ENCODE measurements at regions not wholly inside any gene's neighbourhood (a gene's known extent, or its start where the extent isn't known, plus 50 kb on each side); places are given as distances from the start of the nearest gene placed in this dataset.
"Not testable (repeated sequence)": the region's sequence is repeated elsewhere in the genome, so short reads cannot be mapped to it uniquely, and the experiment has no call there.

DNA sequence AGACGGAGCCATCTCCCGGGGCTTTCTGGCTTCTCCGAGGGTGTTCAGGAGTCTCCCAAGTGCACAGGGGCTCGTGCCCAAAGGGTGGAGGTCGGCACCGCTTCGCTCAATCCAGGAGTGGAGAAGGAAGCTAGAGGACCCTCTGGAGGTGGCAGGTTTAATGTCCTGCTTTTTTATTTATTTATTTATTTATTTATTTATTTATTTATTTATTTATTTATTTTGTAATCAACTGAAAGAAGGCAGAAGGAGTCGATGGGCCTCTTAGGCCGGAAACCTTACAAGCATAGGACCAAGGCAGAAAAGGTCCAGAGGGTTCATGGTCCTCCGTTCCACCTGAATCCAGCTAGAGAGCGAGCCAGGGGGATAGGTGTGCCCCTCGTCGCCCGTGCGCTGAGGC, 289.4 kb upstream of the AGTR2 start:
- TF ChIP-seq, protein P1, sequence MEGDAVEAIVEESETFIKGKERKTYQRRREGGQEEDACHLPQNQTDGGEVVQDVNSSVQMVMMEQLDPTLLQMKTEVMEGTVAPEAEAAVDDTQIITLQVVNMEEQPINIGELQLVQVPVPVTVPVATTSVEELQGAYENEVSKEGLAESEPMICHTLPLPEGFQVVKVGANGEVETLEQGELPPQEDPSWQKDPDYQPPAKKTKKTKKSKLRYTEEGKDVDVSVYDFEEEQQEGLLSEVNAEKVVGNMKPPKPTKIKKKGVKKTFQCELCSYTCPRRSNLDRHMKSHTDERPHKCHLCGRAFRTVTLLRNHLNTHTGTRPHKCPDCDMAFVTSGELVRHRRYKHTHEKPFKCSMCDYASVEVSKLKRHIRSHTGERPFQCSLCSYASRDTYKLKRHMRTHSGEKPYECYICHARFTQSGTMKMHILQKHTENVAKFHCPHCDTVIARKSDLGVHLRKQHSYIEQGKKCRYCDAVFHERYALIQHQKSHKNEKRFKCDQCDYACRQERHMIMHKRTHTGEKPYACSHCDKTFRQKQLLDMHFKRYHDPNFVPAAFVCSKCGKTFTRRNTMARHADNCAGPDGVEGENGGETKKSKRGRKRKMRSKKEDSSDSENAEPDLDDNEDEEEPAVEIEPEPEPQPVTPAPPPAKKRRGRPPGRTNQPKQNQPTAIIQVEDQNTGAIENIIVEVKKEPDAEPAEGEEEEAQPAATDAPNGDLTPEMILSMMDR (IDR thresholded peaks at IDR 0.05) = not testable (repeated sequence)
- TF ChIP-seq POLR2A (IDR thresholded peaks at IDR 0.05; ENCODE audit: low read depth); EP300 (IDR thresholded peaks at IDR 0.05): not testable (repeated sequence)
